ENCODE measurements at regions not wholly inside any gene's neighbourhood (a gene's known extent, or its start where the extent isn't known, plus 50 kb on each side); places are given as distances from the start of the nearest gene placed in this dataset.

GRCh38 chr1:102640872-102641271 lies 467.4 kb downstream of the COL11A1 start:
- Mint-ChIP-seq H3K27me3 (ENCODE audit: unreplicated experiment) (no peaks in the 10 kb centered on the region), H3K9me3 (ENCODE audit: low read depth, unreplicated experiment) (peaks cover 3% of the 10 kb centered on the region), H3K27ac (ENCODE audit: unreplicated experiment) (no peak overlapping the region), H3K4me1 (ENCODE audit: low read depth, unreplicated experiment) (no peaks in the 10 kb centered on the region), H3K36me3 (ENCODE audit: insufficient read depth, unreplicated experiment) (no peaks in the 10 kb centered on the region), H3K4me3 (ENCODE audit: low read depth, unreplicated experiment) (no peak overlapping the region)
- no peak for DNase-seq
- intact Hi-C loops (cut with micrococcal nuclease; ENCODE audit: unreplicated experiment), result no loop called here
- no peak for TF ChIP-seq CTCF (IDR thresholded peaks at IDR 0.05; ENCODE audit: unreplicated experiment)
- BruUV-seq (replicated peaks), result no TSS peak
- CTCF ChIA-PET, result no interaction called here

GRCh38 chr1:102640312-102640711 lies 468.0 kb downstream of the COL11A1 start:
- H3K36me3 Mint-ChIP-seq (ENCODE audit: insufficient read depth, unreplicated experiment), result no peaks in the 10 kb centered on the region
- intact Hi-C loops (cut with micrococcal nuclease; ENCODE audit: unreplicated experiment), result no loop called here
- no peak for DNase-seq
- CTCF ChIA-PET, result no interaction called here
- peaks cover 3% of the 10 kb centered on the region for H3K9me3 Mint-ChIP-seq (ENCODE audit: low read depth, unreplicated experiment)
- no TSS peak for BruUV-seq (replicated peaks)
- H3K4me3 Mint-ChIP-seq (ENCODE audit: low read depth, unreplicated experiment), result no peak overlapping the region
- H3K4me1 Mint-ChIP-seq (ENCODE audit: low read depth, unreplicated experiment), result no peaks in the 10 kb centered on the region
- no peak for TF ChIP-seq CTCF (IDR thresholded peaks at IDR 0.05; ENCODE audit: unreplicated experiment)
- no peaks in the 10 kb centered on the region for H3K27me3 Mint-ChIP-seq (ENCODE audit: unreplicated experiment)
- H3K27ac Mint-ChIP-seq (ENCODE audit: unreplicated experiment), result no peak overlapping the region

GRCh38 chr1:102631691-102632090 lies 476.6 kb downstream of the COL11A1 start:
- CTCF ChIA-PET, result no interaction called here
- no peak for TF ChIP-seq CTCF (IDR thresholded peaks at IDR 0.05; ENCODE audit: unreplicated experiment)

GRCh38 chr1:102630041-102630440 lies 478.3 kb downstream of the COL11A1 start:
- no peak overlapping the region for H3K27ac Mint-ChIP-seq (ENCODE audit: unreplicated experiment)
- intact Hi-C loops (cut with micrococcal nuclease; ENCODE audit: unreplicated experiment), result no loop called here
- no peak for TF ChIP-seq CTCF (IDR thresholded peaks at IDR 0.05; ENCODE audit: unreplicated experiment)
- BruUV-seq (replicated peaks), result no TSS peak
- no peaks in the 10 kb centered on the region for H3K4me1 Mint-ChIP-seq (ENCODE audit: low read depth, unreplicated experiment)
- CTCF ChIA-PET, result no interaction called here
- DNase-seq, result no peak
- H3K4me3 Mint-ChIP-seq (ENCODE audit: low read depth, unreplicated experiment), result no peak overlapping the region
- H3K9me3 Mint-ChIP-seq (ENCODE audit: low read depth, unreplicated experiment), result peaks cover 2% of the 10 kb centered on the region
- no peaks in the 10 kb centered on the region for H3K36me3 Mint-ChIP-seq (ENCODE audit: insufficient read depth, unreplicated experiment)
- H3K27me3 Mint-ChIP-seq (ENCODE audit: unreplicated experiment), result no peaks in the 10 kb centered on the region

More at GRCh38 chr1:102631691-102632090, 476.6 kb downstream of the COL11A1 start:
- Mint-ChIP-seq H3K4me1 (ENCODE audit: low read depth, unreplicated experiment) (no peaks in the 10 kb centered on the region), H3K27me3 (ENCODE audit: unreplicated experiment) (no peaks in the 10 kb centered on the region), H3K36me3 (ENCODE audit: insufficient read depth, unreplicated experiment) (no peaks in the 10 kb centered on the region), H3K9me3 (ENCODE audit: low read depth, unreplicated experiment) (no peaks in the 10 kb centered on the region), H3K4me3 (ENCODE audit: low read depth, unreplicated experiment) (no peak overlapping the region), H3K27ac (ENCODE audit: unreplicated experiment) (no peak overlapping the region)
- no peak for DNase-seq
- intact Hi-C loops (cut with micrococcal nuclease; ENCODE audit: unreplicated experiment), result no loop called here
- no TSS peak for BruUV-seq (replicated peaks)
